HUDEP-2 (cell line): ENCODE measurements at regions not wholly inside any gene's neighbourhood (a gene's known extent, or its start where the extent isn't known, plus 50 kb on each side); places are given as distances from the start of the nearest gene placed in this dataset.

Experiments
- DNase-seq, 76 experiments: peaks; one replicate each; lab custom pipeline; 2025; ENCODE audit not compliant: unreplicated experiment in 76 of 76; lab: John Stamatoyannopoulos, UW

GRCh38 chr18:45298986-45299385 lies 316.3 kb upstream of the SLC14A2 start:
- DNase-seq: no peak

DNA sequence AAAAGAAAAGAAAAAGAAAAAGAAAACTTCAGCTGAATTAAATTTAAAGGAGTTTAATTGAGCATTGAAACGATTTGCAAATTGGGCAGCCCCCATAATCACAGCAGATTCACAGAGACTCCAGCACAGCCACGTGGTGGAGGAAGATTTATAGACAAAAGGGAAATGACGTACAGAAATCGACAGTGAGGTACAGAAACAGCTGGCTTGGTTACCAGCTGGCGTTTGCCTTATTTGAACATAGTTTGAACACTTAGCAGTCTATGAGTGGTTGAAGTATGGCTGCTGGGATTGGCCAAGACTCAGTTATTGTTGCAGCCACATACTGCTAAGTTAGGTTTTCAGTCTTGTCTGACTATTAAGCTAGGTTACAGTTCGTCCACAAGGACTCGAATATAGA lies 312.2 kb upstream of the SLC14A2 start:
- no peak for DNase-seq

DNA sequence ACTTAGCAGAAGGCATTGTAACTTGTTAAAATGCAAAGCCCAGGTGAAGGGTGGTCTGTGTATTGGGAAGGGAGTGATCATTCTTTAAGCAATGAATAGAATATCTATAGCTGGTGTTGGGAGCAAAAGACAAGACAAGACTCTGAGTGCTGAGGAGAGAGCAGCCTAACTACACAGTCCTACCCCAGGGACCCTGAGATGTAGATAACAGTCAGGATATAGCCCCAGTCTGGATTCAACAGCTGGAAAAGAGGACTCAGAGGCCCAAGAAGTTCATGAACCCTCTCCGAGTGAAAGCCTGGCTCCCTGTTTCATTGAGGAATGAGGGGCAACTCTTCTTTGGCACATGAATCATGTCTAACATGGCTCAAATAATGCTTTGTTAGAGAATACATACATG lies 310.7 kb upstream of the SLC14A2 start:
- DNase-seq: no peak

DNA sequence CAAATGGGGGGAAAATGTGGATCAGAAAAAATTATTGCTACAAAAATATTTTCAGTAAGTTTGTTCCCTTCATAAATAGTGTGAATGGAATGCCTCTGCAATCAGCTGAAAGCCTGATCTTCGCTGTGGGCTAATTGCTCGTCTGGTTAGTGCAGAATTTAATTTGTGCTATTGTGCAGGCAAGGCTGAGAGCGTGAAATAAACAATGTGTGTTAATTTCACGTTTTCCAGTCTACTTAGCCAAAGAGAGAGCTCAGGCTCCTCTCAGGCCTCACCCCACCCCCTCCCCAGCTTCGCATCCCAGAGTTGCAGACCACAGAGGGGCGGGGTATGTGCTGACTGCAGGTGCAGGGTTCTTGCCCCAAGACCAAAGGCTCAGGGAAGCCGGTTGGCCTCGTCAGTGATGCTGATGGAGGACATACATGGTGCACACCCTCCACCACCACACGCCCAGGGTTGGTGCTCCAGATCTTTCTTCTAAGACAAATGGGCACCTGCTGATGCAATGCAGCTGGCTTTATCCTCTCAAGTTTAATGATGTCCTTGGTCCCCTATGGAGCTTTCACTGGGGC lies 302.6 kb upstream of the SLC14A2 start:
- DNase-seq: no peak

GRCh38 chr18:45316127-45316526 lies 299.1 kb upstream of the SLC14A2 start:
- DNase-seq: peak in 1 of 76 experiments; percentile 3

GRCh38 chr18:45317948-45318640 lies 297.2 kb upstream of the SLC14A2 start:
- no peak for DNase-seq

GRCh38 chr18:45320724-45321123 lies 294.6 kb upstream of the SLC14A2 start:
- DNase-seq: no peak

GRCh38 chr18:45321520-45321919 lies 293.8 kb upstream of the SLC14A2 start:
- no peak for DNase-seq

GRCh38 chr18:45322343-45322742 lies 292.9 kb upstream of the SLC14A2 start:
- no peak for DNase-seq

GRCh38 chr18:45324101-45324494 lies 291.2 kb upstream of the SLC14A2 start:
- DNase-seq: no peak

DNA sequence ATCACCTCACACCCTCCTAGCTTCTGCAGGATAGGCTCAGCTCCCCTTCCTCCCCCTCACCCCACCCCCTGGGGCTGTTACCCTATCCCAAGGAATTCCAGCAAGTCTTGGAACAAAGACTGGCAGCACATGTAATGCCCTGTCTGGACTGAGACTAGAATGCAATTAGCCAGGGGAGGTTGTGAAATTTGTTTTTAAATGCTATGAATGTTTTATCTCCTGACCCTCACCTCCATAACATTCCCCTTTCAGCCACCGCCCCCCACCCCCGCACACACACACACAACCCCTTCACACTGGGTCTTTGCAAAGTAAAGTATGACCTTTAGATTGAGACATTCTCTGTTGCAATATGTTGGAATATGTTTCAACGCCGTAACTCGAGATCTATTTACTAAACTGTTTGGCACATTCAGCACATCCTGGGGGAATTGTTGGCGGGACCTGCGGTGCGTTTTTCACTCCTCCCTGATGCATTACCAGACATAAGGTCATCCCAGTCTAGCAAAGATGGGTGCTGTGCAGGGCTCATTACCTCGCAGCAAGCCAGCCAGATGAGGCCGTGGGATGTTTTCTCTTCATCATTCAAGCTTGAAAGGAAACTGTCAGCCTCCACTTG lies 290.7 kb upstream of the SLC14A2 start:
- no peak for DNase-seq

GRCh38 chr18:45325778-45326177 lies 289.5 kb upstream of the SLC14A2 start:
- DNase-seq: no peak

DNA sequence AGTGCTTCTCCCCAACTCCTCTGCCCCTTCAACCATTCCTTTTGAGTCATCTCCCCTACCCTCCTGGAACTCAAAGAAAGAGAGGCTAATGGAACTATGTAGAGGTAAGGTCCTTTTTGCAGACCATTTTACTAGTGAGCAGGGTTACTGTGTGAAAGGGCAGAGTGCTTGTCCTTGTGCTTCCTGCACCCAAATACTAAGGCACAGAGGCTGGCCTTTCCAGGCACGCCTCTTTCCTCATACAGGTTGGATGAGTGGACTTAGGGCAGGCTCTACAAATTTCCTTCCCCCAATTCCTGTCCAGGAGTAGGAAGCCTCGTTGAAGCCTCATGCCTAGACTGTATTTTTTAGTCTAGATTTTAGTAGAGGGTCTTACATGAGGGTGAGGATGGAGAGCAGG lies 288.8 kb upstream of the SLC14A2 start:
- no peak for DNase-seq

- DNase-seq: no peak
These were observed 287.0 kb upstream of the SLC14A2 start for GRCh38 chr18:45328296-45328695.

DNA sequence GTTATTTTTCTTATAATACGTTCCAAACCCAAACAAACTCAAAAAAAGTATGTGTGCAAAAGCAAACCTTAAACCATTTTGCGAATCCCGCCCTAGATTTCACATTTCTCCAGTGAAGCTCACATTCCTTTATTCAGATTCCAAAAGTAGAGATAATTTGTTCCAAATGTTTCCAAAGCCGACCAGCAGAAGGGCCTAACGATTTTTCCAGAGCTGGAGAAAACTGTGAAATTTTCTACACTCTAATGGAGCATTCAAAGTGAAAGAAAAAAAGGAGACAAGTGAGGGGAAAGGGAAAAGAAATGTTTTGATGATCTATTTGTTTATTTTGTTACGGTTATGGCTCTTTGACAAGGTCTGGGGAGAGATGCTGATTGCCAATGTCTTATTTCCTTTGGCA lies 286.5 kb upstream of the SLC14A2 start:
- DNase-seq: no peak

- no peak for DNase-seq
These were observed 286.0 kb upstream of the SLC14A2 start for GRCh38 chr18:45329316-45329715.

GRCh38 chr18:45330170-45330594 lies 285.1 kb upstream of the SLC14A2 start:
- DNase-seq: no peak

DNA sequence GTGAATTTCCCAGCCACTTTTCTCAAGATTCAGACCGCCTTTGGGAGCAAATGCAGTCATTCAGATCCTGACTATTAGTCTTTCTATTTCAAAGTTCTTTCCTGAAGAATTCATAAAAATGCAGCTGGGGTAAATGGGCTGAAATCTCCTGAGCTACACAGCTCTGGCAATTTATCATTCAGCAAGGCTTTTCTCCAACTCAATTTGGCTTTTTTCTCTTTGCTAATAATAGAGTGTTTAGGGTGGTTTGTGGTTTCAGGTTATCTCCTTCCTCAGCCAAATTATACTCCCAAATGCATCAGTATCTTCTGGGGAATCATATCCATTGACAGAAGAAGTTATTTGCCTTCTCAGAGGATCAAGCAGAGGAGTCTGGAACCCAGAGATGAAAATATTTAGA lies 282.4 kb upstream of the SLC14A2 start:
- DNase-seq: no peak

GRCh38 chr18:45334191-45334590 lies 281.1 kb upstream of the SLC14A2 start:
- no peak for DNase-seq

DNA sequence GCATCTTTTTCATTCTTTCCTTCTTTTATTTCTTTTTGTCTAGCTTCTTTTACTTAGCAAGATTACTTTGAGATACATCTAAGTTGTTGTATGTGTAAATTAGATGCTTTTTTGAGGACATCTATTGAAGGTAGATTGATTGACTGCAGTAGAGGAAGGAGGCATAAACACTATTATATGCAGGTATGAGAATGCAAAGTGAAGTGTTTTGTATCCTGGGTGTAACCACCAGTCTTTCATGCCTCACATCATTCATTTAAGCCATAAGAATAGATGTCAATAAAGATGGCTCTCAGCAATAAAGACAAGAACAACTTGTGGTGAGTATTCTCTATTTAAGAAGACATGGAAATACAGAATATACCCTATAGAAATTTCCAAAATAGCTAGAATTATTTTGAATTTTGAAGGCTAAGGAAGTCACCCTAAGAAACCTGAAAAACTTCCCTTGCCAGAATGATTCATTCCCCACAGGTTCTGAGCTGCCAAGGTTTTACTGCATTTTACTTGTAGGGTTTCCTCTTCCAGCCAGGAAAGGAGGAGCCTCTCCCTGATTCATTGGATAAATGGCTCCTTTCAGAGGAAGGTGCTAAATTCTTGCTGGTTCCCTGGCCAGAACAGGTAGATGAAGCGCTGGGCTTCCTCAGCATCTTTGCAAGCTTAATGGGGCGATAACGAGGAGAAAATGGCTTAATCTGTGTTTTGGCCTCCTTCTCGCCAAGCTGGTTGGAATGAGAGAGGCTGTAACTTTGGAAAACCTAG lies 279.8 kb upstream of the SLC14A2 start:
- no peak for DNase-seq

DNA sequence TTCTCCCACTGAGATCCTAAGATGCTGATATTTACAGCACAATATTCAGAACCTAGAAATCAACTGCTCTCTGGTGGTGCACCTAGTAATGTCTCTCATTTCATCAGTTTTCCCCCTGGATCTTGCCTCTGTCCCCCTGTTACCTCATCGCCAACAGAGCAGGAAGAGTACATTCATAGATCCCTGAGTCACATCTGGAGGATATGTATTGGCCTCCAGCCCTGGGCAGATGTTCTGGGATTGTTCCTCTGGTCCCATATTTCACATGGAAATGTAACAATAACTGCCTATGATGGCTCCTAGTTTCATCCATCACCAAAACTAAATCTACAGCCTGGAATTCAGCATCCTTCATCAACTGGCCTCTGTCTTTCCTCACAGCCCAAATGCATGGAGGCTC lies 278.8 kb upstream of the SLC14A2 start:
- no peak for DNase-seq

- no peak for DNase-seq
These were observed 277.8 kb upstream of the SLC14A2 start for GRCh38 chr18:45337477-45337876.
